ENCODE measurements at regions not wholly inside any gene's neighbourhood (a gene's known extent, or its start where the extent isn't known, plus 50 kb on each side); places are given as distances from the start of the nearest gene placed in this dataset.

DNA sequence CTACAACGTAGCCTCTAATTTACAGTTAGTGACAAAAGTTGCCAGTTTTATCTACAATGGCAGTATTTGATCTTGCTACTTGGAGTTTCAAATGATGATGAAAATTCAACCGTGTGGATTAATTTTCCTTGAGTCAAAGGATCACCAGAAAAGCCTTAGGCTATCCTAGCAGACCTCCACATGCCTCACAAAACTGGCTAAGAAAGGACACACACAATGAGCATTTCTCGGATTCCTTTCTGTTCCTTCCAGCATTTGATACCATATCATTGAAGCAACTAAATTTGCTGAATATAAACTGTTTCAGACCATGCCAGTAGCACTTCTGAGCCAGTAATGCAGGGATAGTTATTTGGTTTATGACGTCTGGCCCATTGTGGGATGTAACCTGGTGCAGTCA lies 587.4 kb upstream of the MDFIC2 start:
- TF ChIP-seq, protein P1, sequence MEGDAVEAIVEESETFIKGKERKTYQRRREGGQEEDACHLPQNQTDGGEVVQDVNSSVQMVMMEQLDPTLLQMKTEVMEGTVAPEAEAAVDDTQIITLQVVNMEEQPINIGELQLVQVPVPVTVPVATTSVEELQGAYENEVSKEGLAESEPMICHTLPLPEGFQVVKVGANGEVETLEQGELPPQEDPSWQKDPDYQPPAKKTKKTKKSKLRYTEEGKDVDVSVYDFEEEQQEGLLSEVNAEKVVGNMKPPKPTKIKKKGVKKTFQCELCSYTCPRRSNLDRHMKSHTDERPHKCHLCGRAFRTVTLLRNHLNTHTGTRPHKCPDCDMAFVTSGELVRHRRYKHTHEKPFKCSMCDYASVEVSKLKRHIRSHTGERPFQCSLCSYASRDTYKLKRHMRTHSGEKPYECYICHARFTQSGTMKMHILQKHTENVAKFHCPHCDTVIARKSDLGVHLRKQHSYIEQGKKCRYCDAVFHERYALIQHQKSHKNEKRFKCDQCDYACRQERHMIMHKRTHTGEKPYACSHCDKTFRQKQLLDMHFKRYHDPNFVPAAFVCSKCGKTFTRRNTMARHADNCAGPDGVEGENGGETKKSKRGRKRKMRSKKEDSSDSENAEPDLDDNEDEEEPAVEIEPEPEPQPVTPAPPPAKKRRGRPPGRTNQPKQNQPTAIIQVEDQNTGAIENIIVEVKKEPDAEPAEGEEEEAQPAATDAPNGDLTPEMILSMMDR (IDR thresholded peaks at IDR 0.05), result no peak
- TF ChIP-seq POLR2AphosphoS5 (IDR thresholded peaks at IDR 0.05), result no peak

Data from stomach (tissue), 4 donors.